ENCODE measurements at regions not wholly inside any gene's neighbourhood (a gene's known extent, or its start where the extent isn't known, plus 50 kb on each side); places are given as distances from the start of the nearest gene placed in this dataset.

DNA sequence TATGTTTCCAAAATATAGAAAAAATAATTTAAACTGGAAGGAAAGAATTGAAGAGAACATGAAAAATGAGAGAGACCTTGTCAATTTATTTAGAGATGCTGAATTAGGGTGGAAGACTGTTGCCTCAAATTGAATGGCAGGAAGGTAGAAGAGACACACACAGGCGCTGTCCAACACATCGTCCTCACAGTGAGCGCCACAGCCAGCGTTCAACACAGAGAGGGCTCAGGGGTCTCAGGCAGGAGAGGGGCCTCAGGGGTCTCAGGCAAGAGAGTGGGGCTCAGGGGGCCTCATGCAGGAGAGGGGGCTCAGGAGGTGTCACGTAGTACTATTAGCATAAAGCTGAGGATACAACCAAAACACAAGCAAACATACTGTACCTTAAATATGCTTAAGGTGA lies 65.7 kb downstream of the TMEM18 start:
- Mint-ChIP-seq H3K4me1 (ENCODE audit: low read depth) (no peaks in the 10 kb centered on the region), H3K4me3 (no peak overlapping the region), H3K27ac (no peak overlapping the region), H3K36me3 (ENCODE audit: low read depth) (no peaks in the 10 kb centered on the region), H3K27me3 (ENCODE audit: insufficient read depth) (no peaks in the 10 kb centered on the region; the same call in none of the 2 replicates), H3K9me3 (peaks cover 32% of the 10 kb centered on the region; the same call in 1 of the 2 replicates)
- DNase-seq, result no peak
- no peak for TF ChIP-seq CTCF (IDR thresholded peaks at IDR 0.05)

DNA sequence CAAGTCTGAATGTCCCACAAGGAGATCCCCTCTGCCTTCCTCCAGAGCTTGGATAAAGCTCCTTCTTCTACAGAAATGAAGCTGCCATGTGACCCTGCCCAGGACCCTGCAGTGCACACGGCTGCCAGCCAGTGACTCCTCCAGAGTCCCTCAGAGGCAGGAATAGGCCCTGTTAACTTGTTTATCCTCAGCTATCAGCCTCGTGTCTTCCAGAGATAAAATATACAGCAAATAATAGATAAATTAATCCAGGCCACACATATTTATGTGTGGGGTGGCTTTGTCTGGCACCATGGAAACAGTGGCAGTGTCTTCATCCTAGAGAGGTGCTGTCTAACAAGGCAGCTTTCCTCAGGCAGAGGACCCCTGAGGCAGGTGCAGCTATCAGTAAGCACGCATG lies 66.7 kb downstream of the TMEM18 start:
- no peak for TF ChIP-seq CTCF (IDR thresholded peaks at IDR 0.05)
- Mint-ChIP-seq H3K27me3 (ENCODE audit: insufficient read depth) (no peaks in the 10 kb centered on the region; the same call in none of the 2 replicates), H3K27ac (no peak overlapping the region), H3K36me3 (ENCODE audit: low read depth) (no peaks in the 10 kb centered on the region), H3K9me3 (peaks cover 31% of the 10 kb centered on the region; the same call in 1 of the 2 replicates), H3K4me1 (ENCODE audit: low read depth) (no peaks in the 10 kb centered on the region), H3K4me3 (no peak overlapping the region)
- no peak for DNase-seq

- no peak for TF ChIP-seq CTCF (IDR thresholded peaks at IDR 0.05)
- H3K9me3 Mint-ChIP-seq, result peaks cover 31% of the 10 kb centered on the region; the same call in 1 of the 2 replicates
- DNase-seq, result no peak
- no peak overlapping the region for H3K27ac Mint-ChIP-seq
- H3K4me1 Mint-ChIP-seq (ENCODE audit: low read depth), result no peaks in the 10 kb centered on the region
- no peak overlapping the region for H3K4me3 Mint-ChIP-seq
- no peaks in the 10 kb centered on the region; the same call in none of the 2 replicates for H3K27me3 Mint-ChIP-seq (ENCODE audit: insufficient read depth)
- H3K36me3 Mint-ChIP-seq (ENCODE audit: low read depth), result no peaks in the 10 kb centered on the region
These were observed 67.3 kb downstream of the TMEM18 start for GRCh38 chr2:609881-610280.

DNA sequence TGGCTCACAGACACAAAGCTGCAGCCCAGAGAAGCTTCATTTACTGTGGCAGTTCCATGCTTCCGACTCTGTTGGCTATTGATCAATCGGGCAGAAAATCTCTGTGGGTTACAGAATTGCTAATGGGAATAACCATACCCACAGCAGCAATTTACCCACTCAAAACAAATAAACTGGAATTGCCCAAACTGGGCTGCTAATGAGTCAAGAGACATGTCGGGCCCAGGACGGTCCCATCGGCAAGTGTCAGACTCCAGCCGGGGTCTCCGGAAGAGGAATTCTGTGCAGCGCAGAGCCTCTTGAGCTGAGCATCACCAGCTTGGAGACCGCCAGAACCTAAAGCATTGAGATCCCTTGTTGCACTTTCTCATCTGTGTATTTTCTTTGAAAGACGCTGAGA lies 67.8 kb downstream of the TMEM18 start:
- TF ChIP-seq CTCF (IDR thresholded peaks at IDR 0.05), result no peak
- Mint-ChIP-seq H3K9me3 (peaks cover 31% of the 10 kb centered on the region; the same call in 1 of the 2 replicates), H3K36me3 (ENCODE audit: low read depth) (no peaks in the 10 kb centered on the region), H3K4me3 (no peak overlapping the region), H3K4me1 (ENCODE audit: low read depth) (no peaks in the 10 kb centered on the region), H3K27me3 (ENCODE audit: insufficient read depth) (no peaks in the 10 kb centered on the region; the same call in none of the 2 replicates), H3K27ac (no peak overlapping the region)
- DNase-seq, result no peak

DNA sequence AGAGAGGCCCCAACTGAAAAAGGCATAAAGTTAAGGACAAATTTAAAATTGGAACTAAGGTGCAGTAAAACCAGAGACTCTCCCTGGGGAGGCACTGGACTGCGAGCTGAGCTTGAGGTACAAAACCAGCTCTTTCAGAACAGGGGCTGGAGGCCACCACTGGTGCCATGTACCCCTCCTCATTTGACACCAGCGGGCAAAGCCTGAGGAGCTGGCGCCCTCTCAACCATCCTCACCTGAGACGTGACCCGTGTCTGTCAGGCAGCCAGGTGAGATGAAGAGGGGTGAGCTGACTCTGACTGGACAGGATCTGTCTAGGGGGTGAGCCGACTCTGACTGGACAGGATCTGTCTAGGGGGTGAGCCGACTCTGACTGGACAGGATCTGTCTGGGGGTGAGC lies 68.5 kb downstream of the TMEM18 start:
- Mint-ChIP-seq H3K4me1 (ENCODE audit: low read depth) (no peaks in the 10 kb centered on the region), H3K9me3 (peaks cover 35% of the 10 kb centered on the region; the same call in 1 of the 2 replicates)
- TF ChIP-seq CTCF (IDR thresholded peaks at IDR 0.05), result no peak

GRCh38 chr2:608297-608696 lies 68.9 kb downstream of the TMEM18 start:
- Mint-ChIP-seq H3K27ac (no peak overlapping the region), H3K27me3 (ENCODE audit: insufficient read depth) (no peaks in the 10 kb centered on the region; the same call in none of the 2 replicates), H3K4me1 (ENCODE audit: low read depth) (no peaks in the 10 kb centered on the region)

More for the DNA sequence above, 68.5 kb downstream of the TMEM18 start:
- Mint-ChIP-seq H3K27me3 (ENCODE audit: insufficient read depth) (no peaks in the 10 kb centered on the region; the same call in none of the 2 replicates), H3K27ac (no peak overlapping the region), H3K36me3 (ENCODE audit: low read depth) (no peaks in the 10 kb centered on the region), H3K4me3 (no peak overlapping the region)
- no peak for DNase-seq

More at GRCh38 chr2:608297-608696, 68.9 kb downstream of the TMEM18 start:
- Mint-ChIP-seq H3K36me3 (ENCODE audit: low read depth) (no peaks in the 10 kb centered on the region), H3K4me3 (no peak overlapping the region), H3K9me3 (peaks cover 31% of the 10 kb centered on the region; the same call in 1 of the 2 replicates)
- DNase-seq, result no peak
- no peak for TF ChIP-seq CTCF (IDR thresholded peaks at IDR 0.05)

Measured in HFFc6 (cell line).